ENCODE measurements at regions not wholly inside any gene's neighbourhood (a gene's known extent, or its start where the extent isn't known, plus 50 kb on each side); places are given as distances from the start of the nearest gene placed in this dataset.
A peak's percentile ranks its signal among the peaks of the same experiment; 100 is the strongest.

GRCh38 chr13:107675847-107676550 is 539.3 kb downstream of the LIG4 start:
- TF ChIP-seq CTCF (conservative IDR thresholded peaks at IDR 0.05; ENCODE audit: low read depth, low read length) (no peak), EZH2 (IDR thresholded peaks at IDR 0.05; ENCODE audit: borderline replicate concordance, low read depth, low read length, poor library complexity, severe bottlenecking) (no peak)
- Histone ChIP-seq H3K27me3 (replicated peaks; ENCODE audit: insufficient read depth, low read depth, low read length, poor library complexity) (no peaks in the 10 kb centered on the region), H3K9me3 (ENCODE audit: low read depth, low read length, poor library complexity, severe bottlenecking) (no peaks in the 10 kb centered on the region), H3K4me1 (ENCODE audit: insufficient read depth, low read length, poor library complexity, severe bottlenecking) (no peaks in the 10 kb centered on the region), H3K27ac (ENCODE audit: low read depth, low read length, poor library complexity, severe bottlenecking) (no peak overlapping the region), H3K36me3 (ENCODE audit: insufficient read depth, low read length, poor library complexity, severe bottlenecking) (no peaks in the 10 kb centered on the region), H3K4me3 (ENCODE audit: low read depth, low read length, poor library complexity, severe bottlenecking) (no peak overlapping the region)
- POLR2A ChIA-PET (ENCODE audit: low non-redundant PET) = no interaction called here
- no peak for DNase-seq (ENCODE audit: low spot score)
- BruUV-seq (replicated peaks) = no TSS peak
- CTCF ChIA-PET = no interaction called here
- intact Hi-C loops (cut with micrococcal nuclease; ENCODE audit: unreplicated experiment) = no loop called here

- H3K27ac ChIP-seq (ENCODE audit: low read depth, low read length, poor library complexity, severe bottlenecking) = no peak overlapping the region
Observed at GRCh38 chr13:107669391-107669993, 545.8 kb downstream of the LIG4 start.

GRCh38 chr13:107665926-107666458 is 549.3 kb downstream of the LIG4 start:
- POLR2A ChIA-PET (ENCODE audit: low non-redundant PET) = no interaction called here
- CTCF ChIA-PET = no interaction called here
- Histone ChIP-seq H3K9me3 (ENCODE audit: low read depth, low read length, poor library complexity, severe bottlenecking) (no peaks in the 10 kb centered on the region), H3K4me3 (ENCODE audit: low read depth, low read length, poor library complexity, severe bottlenecking) (no peak overlapping the region), H3K4me1 (ENCODE audit: insufficient read depth, low read length, poor library complexity, severe bottlenecking) (no peaks in the 10 kb centered on the region), H3K27ac (ENCODE audit: low read depth, low read length, poor library complexity, severe bottlenecking) (no peak overlapping the region), H3K36me3 (ENCODE audit: insufficient read depth, low read length, poor library complexity, severe bottlenecking) (no peaks in the 10 kb centered on the region), H3K27me3 (replicated peaks; ENCODE audit: insufficient read depth, low read depth, low read length, poor library complexity) (no peaks in the 10 kb centered on the region)
- TF ChIP-seq EZH2 (IDR thresholded peaks at IDR 0.05; ENCODE audit: borderline replicate concordance, low read depth, low read length, poor library complexity, severe bottlenecking) = no peak
- BruUV-seq (replicated peaks) = no TSS peak
- DNase-seq (ENCODE audit: low spot score) = no peak
- intact Hi-C loops (cut with micrococcal nuclease; ENCODE audit: unreplicated experiment) = no loop called here

More at GRCh38 chr13:107669391-107669993, 545.8 kb downstream of the LIG4 start:
- ChIA-PET POLR2A (ENCODE audit: low non-redundant PET) (no interaction called here), CTCF (no interaction called here)
- Histone ChIP-seq H3K4me3 (ENCODE audit: low read depth, low read length, poor library complexity, severe bottlenecking) (no peak overlapping the region), H3K36me3 (ENCODE audit: insufficient read depth, low read length, poor library complexity, severe bottlenecking) (no peaks in the 10 kb centered on the region), H3K9me3 (ENCODE audit: low read depth, low read length, poor library complexity, severe bottlenecking) (no peaks in the 10 kb centered on the region), H3K27me3 (replicated peaks; ENCODE audit: insufficient read depth, low read depth, low read length, poor library complexity) (no peaks in the 10 kb centered on the region), H3K4me1 (ENCODE audit: insufficient read depth, low read length, poor library complexity, severe bottlenecking) (no peaks in the 10 kb centered on the region)
- intact Hi-C loops (cut with micrococcal nuclease; ENCODE audit: unreplicated experiment) = no loop called here
- TF ChIP-seq EZH2 (IDR thresholded peaks at IDR 0.05; ENCODE audit: borderline replicate concordance, low read depth, low read length, poor library complexity, severe bottlenecking) = no peak
- BruUV-seq (replicated peaks) = no TSS peak
- no peak for DNase-seq (ENCODE audit: low spot score)

- no peaks in the 10 kb centered on the region for H3K9me3 ChIP-seq (ENCODE audit: low read depth, low read length, poor library complexity, severe bottlenecking)
- DNase-seq (ENCODE audit: low spot score) = peak; percentile 64
- ChIA-PET POLR2A (ENCODE audit: low non-redundant PET) (no interaction called here), CTCF (interaction anchor here (0.6 to 1.3 kb wide), 5 partner anchors 11 to 619 kb away, joined by 3 to 8 read pairs (median 5); partner anchors contain the start of gene TNFSF13B)
- no peak overlapping the region for H3K27ac ChIP-seq (ENCODE audit: low read depth, low read length, poor library complexity, severe bottlenecking)
- TF ChIP-seq CTCF (conservative IDR thresholded peaks at IDR 0.05; ENCODE audit: low read depth, low read length) (peak; percentile 95), EZH2 (IDR thresholded peaks at IDR 0.05; ENCODE audit: borderline replicate concordance, low read depth, low read length, poor library complexity, severe bottlenecking) (no peak)
- no peak overlapping the region for H3K4me3 ChIP-seq (ENCODE audit: low read depth, low read length, poor library complexity, severe bottlenecking)
- no TSS peak for BruUV-seq (replicated peaks)
- H3K4me1 ChIP-seq (ENCODE audit: insufficient read depth, low read length, poor library complexity, severe bottlenecking) = no peaks in the 10 kb centered on the region
- H3K36me3 ChIP-seq (ENCODE audit: insufficient read depth, low read length, poor library complexity, severe bottlenecking) = no peaks in the 10 kb centered on the region
- intact Hi-C loops (cut with micrococcal nuclease; ENCODE audit: unreplicated experiment) = loop anchor here (1.0 to 5.0 kb wide), 3 partner anchors 217 to 439 kb away; a partner anchor contains a TSS
- H3K27me3 ChIP-seq (replicated peaks; ENCODE audit: insufficient read depth, low read depth, low read length, poor library complexity) = no peaks in the 10 kb centered on the region
Observed at GRCh38 chr13:107650081-107650701, 565.1 kb downstream of the LIG4 start.

Measured in A673 (cell line).